Effector memory CD4-positive, alpha-beta T cell (primary cell): ENCODE measurements at regions not wholly inside any gene's neighbourhood (a gene's known extent, or its start where the extent isn't known, plus 50 kb on each side); places are given as distances from the start of the nearest gene placed in this dataset.

Experiments
- DNase-seq, 3 donors: peaks; one replicate each; pipeline ENCODE4 v3.0.0-alpha.2; 2020
- H3K27ac ChIP-seq: 2 replicates; pipeline ENCODE4 v1.7.0; 2013; ENCODE audit warnings: mild to moderate bottlenecking, low read length, moderate library complexity; ENCODE audit not compliant: insufficient read depth, poor library complexity, severe bottlenecking
- H3K27me3 ChIP-seq: replicated peaks from 2 replicates; pipeline ENCODE4 v1.7.0; 2013; ENCODE audit warnings: mild to moderate bottlenecking, low read length; ENCODE audit not compliant: insufficient read depth, control insufficient read depth, poor library complexity, severe bottlenecking
- H3K36me3 ChIP-seq: 2 replicates; pipeline ENCODE4 v1.7.0; 2013; ENCODE audit warnings: mild to moderate bottlenecking, low read length, moderate library complexity; ENCODE audit not compliant: control insufficient read depth, insufficient read depth
- H3K4me1 ChIP-seq: 2 replicates; pipeline ENCODE4 v1.7.0; 2013; ENCODE audit warnings: low read length, mild to moderate bottlenecking; ENCODE audit not compliant: control insufficient read depth, insufficient read depth, poor library complexity, severe bottlenecking
- H3K4me3 ChIP-seq: 2 replicates; pipeline ENCODE4 v1.7.0; 2013; ENCODE audit warnings: low read length, low read depth, mild to moderate bottlenecking; ENCODE audit not compliant: insufficient read depth, poor library complexity, severe bottlenecking
- H3K9me3 ChIP-seq: 2 replicates; pipeline ENCODE4 v1.7.0; 2013; ENCODE audit warnings: mild to moderate bottlenecking, low read length, moderate library complexity; ENCODE audit not compliant: control insufficient read depth

DNA sequence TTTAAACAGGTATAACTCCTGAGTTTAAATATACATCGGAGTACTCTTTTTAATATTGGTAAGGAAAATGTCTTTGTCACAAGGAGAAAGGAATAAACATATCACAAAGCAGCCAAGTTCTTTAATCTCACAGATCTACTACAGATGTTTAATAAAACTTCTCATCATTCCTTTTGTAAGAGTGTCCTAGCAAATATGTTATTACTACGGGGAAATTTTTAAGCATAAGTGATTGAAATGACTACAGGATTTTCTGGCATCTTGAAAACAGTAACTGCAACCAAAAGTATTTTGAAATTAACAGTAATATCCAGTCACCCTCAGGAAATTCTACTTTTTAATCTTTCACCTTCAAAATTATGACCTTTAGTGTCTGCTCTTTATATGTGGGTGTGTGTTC, 403.1 kb downstream of the IRS1 start:
- Histone ChIP-seq H3K27ac (no peak overlapping the region), H3K9me3 (no peaks in the 10 kb centered on the region), H3K27me3 (no peaks in the 10 kb centered on the region), H3K36me3 (no peaks in the 10 kb centered on the region), H3K4me3 (no peak overlapping the region), H3K4me1 (no peaks in the 10 kb centered on the region)
- DNase-seq: no peak

DNA sequence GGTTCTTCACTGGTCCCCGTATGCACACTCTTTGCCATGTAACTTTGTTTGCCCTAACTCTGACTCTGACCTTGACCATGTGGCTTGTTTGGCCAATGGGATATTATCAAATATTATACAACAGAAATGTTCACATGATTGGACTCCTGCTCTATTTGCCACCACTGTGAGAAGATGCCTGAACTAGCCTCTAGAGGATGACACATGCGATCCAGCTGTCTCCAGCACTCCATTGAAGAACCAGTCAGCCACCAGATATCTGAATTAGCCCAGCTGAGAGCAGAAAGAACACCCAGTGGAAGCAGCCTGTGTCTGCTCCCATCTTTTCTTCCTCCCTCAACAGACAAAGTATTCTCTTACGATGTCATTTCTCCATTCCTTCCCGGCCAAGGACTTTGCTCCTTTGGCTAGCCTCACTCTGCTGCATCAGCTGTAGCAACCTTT, 412.1 kb downstream of the IRS1 start:
- no peaks in the 10 kb centered on the region for H3K36me3 ChIP-seq
- H3K4me3 ChIP-seq: no peak overlapping the region
- no peaks in the 10 kb centered on the region for H3K4me1 ChIP-seq
- H3K9me3 ChIP-seq: no peaks in the 10 kb centered on the region
- DNase-seq: no peak
- no peaks in the 10 kb centered on the region for H3K27me3 ChIP-seq
- H3K27ac ChIP-seq: no peak overlapping the region

GRCh38 chr2:226383461-226383860, 416.2 kb downstream of the IRS1 start:
- no peaks in the 10 kb centered on the region for H3K9me3 ChIP-seq
- no peak overlapping the region for H3K4me3 ChIP-seq
- H3K27ac ChIP-seq: no peak overlapping the region
- no peaks in the 10 kb centered on the region for H3K4me1 ChIP-seq
- no peaks in the 10 kb centered on the region for H3K36me3 ChIP-seq
- no peaks in the 10 kb centered on the region for H3K27me3 ChIP-seq
- no peak for DNase-seq

DNA sequence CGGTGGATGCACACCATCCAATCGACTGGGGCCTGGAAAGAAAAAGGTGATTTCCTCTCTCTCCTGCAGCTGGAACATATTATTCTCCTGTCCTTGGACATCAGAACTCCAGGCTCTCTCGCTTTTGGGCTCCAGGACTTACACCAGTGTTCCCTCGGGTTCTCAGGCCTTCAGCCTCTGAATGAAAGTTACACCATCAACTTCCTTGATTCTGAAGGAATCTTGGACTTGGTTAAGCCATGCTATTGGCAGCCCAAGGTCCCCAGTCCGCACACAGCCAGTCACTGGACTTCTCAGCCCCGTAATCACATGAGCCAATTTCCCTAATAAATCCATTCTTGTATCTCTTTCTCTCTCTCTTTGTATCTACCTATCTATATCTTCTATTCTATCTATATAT, 418.9 kb downstream of the IRS1 start:
- Histone ChIP-seq H3K27ac (no peak overlapping the region), H3K9me3 (no peaks in the 10 kb centered on the region), H3K4me3 (no peak overlapping the region), H3K4me1 (no peaks in the 10 kb centered on the region), H3K36me3 (no peaks in the 10 kb centered on the region), H3K27me3 (no peaks in the 10 kb centered on the region)
- no peak for DNase-seq

GRCh38 chr2:226378753-226379705, 420.6 kb downstream of the IRS1 start:
- Histone ChIP-seq H3K4me3 (no peak overlapping the region), H3K27me3 (no peaks in the 10 kb centered on the region)
- no peak for DNase-seq

DNA sequence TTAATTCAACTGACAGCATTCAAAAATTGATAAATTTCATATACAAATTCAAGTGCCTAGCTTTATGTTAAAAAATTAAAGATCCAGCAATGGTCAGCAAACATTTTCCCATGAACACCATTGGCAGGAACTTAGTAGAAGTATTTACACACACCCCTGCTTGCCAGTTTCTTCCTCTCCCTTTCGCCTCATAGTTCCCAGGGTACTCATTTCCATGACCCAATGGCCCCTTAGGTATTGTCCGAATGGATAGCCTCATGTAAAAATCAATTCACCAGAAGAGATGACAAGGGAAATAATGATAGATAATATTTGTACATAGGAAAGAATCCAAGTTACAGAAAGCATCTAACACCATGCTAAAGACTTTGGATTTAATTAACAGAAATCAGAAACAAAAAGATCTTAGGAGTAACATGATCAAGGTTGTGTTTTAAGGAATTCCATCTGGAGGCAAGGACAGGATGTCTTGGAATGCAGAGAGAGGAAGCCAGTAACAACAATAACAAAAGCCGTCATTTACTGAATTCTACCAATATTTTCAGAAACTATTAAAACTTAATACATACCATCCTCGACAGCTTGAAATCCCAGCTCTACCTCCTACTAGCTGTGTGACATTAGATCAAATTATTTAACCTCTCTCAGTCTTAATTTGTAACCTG, 423.0 kb downstream of the IRS1 start:
- H3K4me1 ChIP-seq: no peaks in the 10 kb centered on the region
- no peaks in the 10 kb centered on the region for H3K36me3 ChIP-seq
- DNase-seq: no peak
- no peaks in the 10 kb centered on the region for H3K9me3 ChIP-seq
- no peaks in the 10 kb centered on the region for H3K27me3 ChIP-seq
- H3K4me3 ChIP-seq: no peak overlapping the region
- H3K27ac ChIP-seq: no peak overlapping the region

More at GRCh38 chr2:226378753-226379705, 420.6 kb downstream of the IRS1 start:
- no peaks in the 10 kb centered on the region for H3K36me3 ChIP-seq
- H3K27ac ChIP-seq: no peak overlapping the region
- H3K4me1 ChIP-seq: no peaks in the 10 kb centered on the region
- H3K9me3 ChIP-seq: no peaks in the 10 kb centered on the region

GRCh38 chr2:226366920-226367319, 432.7 kb downstream of the IRS1 start:
- DNase-seq: no peak
- H3K4me3 ChIP-seq: no peak overlapping the region
- no peaks in the 10 kb centered on the region for H3K9me3 ChIP-seq
- H3K27ac ChIP-seq: no peak overlapping the region
- no peaks in the 10 kb centered on the region for H3K4me1 ChIP-seq
- H3K27me3 ChIP-seq: no peaks in the 10 kb centered on the region
- H3K36me3 ChIP-seq: no peaks in the 10 kb centered on the region

GRCh38 chr2:226364217-226364616, 435.4 kb downstream of the IRS1 start:
- Histone ChIP-seq H3K27ac (no peak overlapping the region), H3K27me3 (no peaks in the 10 kb centered on the region), H3K4me1 (no peaks in the 10 kb centered on the region), H3K36me3 (no peaks in the 10 kb centered on the region), H3K9me3 (no peaks in the 10 kb centered on the region), H3K4me3 (no peak overlapping the region)
- DNase-seq: no peak

DNA sequence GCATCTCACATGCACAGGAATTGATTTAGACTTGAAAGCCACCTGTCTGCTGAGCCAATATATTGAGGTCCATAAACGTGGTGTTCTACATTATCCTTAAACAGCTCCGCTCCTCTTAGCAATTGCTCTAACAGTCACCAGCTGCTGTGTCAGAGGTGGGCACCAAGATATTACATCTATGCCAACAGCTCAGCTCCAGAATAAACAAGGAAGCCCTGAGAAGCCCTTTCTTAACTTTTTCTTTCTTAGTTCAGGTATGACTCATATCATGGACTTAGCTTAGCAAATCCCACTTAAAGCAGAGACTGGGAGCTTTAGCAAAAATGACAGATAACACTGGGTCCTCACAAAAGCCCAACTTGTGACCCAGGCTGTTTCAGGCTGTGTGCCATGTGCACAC, 436.6 kb downstream of the IRS1 start:
- Histone ChIP-seq H3K4me1 (no peaks in the 10 kb centered on the region), H3K36me3 (no peaks in the 10 kb centered on the region), H3K27me3 (no peaks in the 10 kb centered on the region), H3K27ac (no peak overlapping the region), H3K4me3 (no peak overlapping the region), H3K9me3 (no peaks in the 10 kb centered on the region)
- DNase-seq: no peak

GRCh38 chr2:226360658-226361057, 439.0 kb downstream of the IRS1 start:
- Histone ChIP-seq H3K9me3 (no peaks in the 10 kb centered on the region), H3K27me3 (no peaks in the 10 kb centered on the region), H3K36me3 (no peaks in the 10 kb centered on the region), H3K4me3 (no peak overlapping the region), H3K4me1 (no peaks in the 10 kb centered on the region), H3K27ac (no peak overlapping the region)
- no peak for DNase-seq
